ENCODE measurements at regions not wholly inside any gene's neighbourhood (a gene's known extent, or its start where the extent isn't known, plus 50 kb on each side); places are given as distances from the start of the nearest gene placed in this dataset.

DNA sequence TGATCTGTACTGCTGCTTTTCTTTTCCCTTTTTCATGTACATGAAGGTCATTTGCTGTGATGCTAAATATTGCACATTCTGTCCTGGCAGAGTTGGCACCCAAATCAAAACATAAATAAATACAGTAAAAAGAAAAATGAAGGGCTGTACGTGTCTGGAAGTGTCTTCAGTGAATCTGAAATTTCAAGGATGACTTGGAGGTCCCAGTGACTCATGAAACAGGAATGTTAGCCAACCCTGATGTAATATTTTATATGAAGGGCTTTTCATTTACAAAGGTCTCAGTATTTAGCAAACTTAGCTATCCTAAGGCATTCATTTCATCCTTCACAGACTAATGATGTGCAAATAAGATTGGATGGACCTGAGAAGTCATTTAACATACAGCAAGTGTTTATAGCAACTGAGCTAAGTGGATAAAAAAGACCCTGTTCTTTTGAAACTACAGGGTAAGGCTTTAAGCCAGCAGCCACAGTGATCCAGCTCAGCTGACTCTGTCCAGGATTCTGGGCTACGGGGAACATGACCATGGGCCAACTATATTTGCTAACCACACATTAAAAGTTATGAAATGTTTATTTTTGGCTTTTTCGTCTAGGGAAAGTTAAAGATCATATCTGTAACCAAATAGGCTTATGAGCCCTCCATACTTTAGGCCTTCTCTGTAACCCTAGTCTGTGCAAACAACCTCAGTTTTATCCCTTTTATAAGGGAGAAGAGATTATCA is 104.0 kb upstream of the DMRTA1 start:
- no peak for TF ChIP-seq CTCF (IDR thresholded peaks at IDR 0.05; ENCODE audit: low read depth, low read length)
- H3K4me3 ChIP-seq (ENCODE audit: low read depth, low read length): no peak overlapping the region

DNA sequence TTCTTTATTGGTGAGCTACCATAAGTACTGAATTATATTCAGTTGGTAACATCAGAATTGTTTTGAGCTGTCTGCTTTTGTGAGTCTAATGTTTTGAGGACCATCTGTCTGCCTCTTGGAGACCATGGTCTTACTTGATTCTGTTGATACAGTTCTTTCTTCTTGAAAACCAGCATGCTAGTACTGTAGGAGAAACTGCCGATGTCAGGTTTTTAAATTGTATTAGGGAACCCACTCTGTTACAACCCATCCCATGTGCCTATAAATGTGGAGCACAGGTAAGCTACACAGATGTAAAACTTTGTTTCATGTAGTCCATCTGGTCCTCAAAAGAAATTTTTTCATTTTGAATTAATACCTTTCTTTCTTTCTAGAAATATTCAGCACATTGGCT is 103.4 kb upstream of the DMRTA1 start:
- no peak overlapping the region for H3K4me3 ChIP-seq (ENCODE audit: low read depth, low read length)
- TF ChIP-seq CTCF (IDR thresholded peaks at IDR 0.05; ENCODE audit: low read depth, low read length): no peak

DNA sequence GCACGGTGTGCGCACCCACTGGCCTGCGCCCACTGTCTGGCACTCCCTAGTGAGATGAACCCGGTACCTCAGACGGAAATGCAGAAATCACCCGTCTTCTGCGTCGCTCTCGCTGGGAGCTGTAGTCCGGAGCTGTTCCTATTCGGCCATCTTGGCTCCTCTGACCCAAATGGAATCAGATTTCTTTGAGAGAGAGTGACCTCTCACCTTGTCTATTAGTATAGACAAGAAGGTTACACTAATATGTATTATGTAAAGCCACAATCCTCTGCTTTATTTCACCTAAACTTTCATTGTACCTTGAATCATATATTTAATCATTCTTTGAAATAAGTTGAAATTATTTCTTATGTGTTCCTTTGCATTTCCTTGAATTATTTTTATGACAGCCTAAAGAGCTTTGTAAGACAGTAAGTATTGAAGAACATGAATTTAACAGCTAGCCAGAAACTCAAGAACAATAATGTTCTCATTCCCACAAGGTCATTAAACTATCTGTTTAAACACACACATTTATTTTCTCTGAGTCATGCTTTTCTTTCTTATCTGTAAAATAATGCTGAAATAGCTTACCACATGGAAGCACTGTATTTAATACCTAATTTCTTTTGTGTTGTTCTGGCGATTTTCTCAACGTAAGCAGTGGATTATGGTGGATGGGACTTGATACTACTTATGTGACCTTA is 91.8 kb upstream of the DMRTA1 start:
- no peak overlapping the region for H3K4me3 ChIP-seq (ENCODE audit: low read depth, low read length)
- no peak for TF ChIP-seq CTCF (IDR thresholded peaks at IDR 0.05; ENCODE audit: low read depth, low read length)

GRCh38 chr9:22356985-22357384 is 89.6 kb upstream of the DMRTA1 start:
- H3K4me3 ChIP-seq (ENCODE audit: low read depth, low read length): no peak overlapping the region
- no peak for TF ChIP-seq CTCF (IDR thresholded peaks at IDR 0.05; ENCODE audit: low read depth, low read length)

GRCh38 chr9:22363421-22363887 is 83.2 kb upstream of the DMRTA1 start:
- no peak for TF ChIP-seq CTCF (IDR thresholded peaks at IDR 0.05; ENCODE audit: low read depth, low read length)
- no peak overlapping the region for H3K4me3 ChIP-seq (ENCODE audit: low read depth, low read length)

- H3K4me3 ChIP-seq (ENCODE audit: low read depth, low read length): no peak overlapping the region
- TF ChIP-seq CTCF (IDR thresholded peaks at IDR 0.05; ENCODE audit: low read depth, low read length): no peak
These were observed 73.0 kb upstream of the DMRTA1 start for GRCh38 chr9:22373636-22374035.

GRCh38 chr9:22374051-22374450 is 72.6 kb upstream of the DMRTA1 start:
- no peak overlapping the region for H3K4me3 ChIP-seq (ENCODE audit: low read depth, low read length)
- no peak for TF ChIP-seq CTCF (IDR thresholded peaks at IDR 0.05; ENCODE audit: low read depth, low read length)

Data from WI38 (cell line).